Suprapubic skin (tissue), 4 donors: ENCODE measurements at regions not wholly inside any gene's neighbourhood (a gene's known extent, or its start where the extent isn't known, plus 50 kb on each side); places are given as distances from the start of the nearest gene placed in this dataset.

Experiments
- EP300 ChIP-seq: sonication (generic); formaldehyde crosslinking; IDR thresholded peaks from one replicate; pipeline ENCODE4 v1.6.1; 2017; ENCODE audit warnings: antibody characterized with exemption
- POLR2A ChIP-seq, 2 donors: fragments of 450-650 bp; IDR thresholded peaks; one replicate each; pipeline ENCODE4 v1.6.1; 2017; ENCODE audit warnings: antibody characterized with exemption in 2 of 2, mild to moderate bottlenecking in 2 of 2, moderate library complexity in 2 of 2
- POLR2AphosphoS5 ChIP-seq, 3 donors: sonication (generic); formaldehyde crosslinking; IDR thresholded peaks; one replicate each; pipeline ENCODE4 v1.6.1; 2017; ENCODE audit warnings: antibody characterized with exemption in 3 of 3
- TF ChIP-seq, protein P1 (sequence below), 2 donors: fragments of 200-600 bp in 1 of 2; fragments of 450-650 bp in 1 of 2; sonication (generic) in 1 of 2; IDR thresholded peaks; one replicate each; pipeline ENCODE4 v1.5.1; 2016 to 2019; ENCODE audit warnings: antibody characterized with exemption in 2 of 2, mild to moderate bottlenecking in 1 of 2, moderate library complexity in 1 of 2

- TF ChIP-seq POLR2A (IDR thresholded peaks at IDR 0.05): no peak
- TF ChIP-seq, protein P1, sequence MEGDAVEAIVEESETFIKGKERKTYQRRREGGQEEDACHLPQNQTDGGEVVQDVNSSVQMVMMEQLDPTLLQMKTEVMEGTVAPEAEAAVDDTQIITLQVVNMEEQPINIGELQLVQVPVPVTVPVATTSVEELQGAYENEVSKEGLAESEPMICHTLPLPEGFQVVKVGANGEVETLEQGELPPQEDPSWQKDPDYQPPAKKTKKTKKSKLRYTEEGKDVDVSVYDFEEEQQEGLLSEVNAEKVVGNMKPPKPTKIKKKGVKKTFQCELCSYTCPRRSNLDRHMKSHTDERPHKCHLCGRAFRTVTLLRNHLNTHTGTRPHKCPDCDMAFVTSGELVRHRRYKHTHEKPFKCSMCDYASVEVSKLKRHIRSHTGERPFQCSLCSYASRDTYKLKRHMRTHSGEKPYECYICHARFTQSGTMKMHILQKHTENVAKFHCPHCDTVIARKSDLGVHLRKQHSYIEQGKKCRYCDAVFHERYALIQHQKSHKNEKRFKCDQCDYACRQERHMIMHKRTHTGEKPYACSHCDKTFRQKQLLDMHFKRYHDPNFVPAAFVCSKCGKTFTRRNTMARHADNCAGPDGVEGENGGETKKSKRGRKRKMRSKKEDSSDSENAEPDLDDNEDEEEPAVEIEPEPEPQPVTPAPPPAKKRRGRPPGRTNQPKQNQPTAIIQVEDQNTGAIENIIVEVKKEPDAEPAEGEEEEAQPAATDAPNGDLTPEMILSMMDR (IDR thresholded peaks at IDR 0.05): no peak
- TF ChIP-seq POLR2AphosphoS5 (IDR thresholded peaks at IDR 0.05): no peak
- no peak for TF ChIP-seq EP300
Observed at GRCh38 chr3:189530822-189531221, 100.4 kb upstream of the TP63 start.
